GM18517 (cell line): ENCODE measurements at regions not wholly inside any gene's neighbourhood (a gene's known extent, or its start where the extent isn't known, plus 50 kb on each side); places are given as distances from the start of the nearest gene placed in this dataset.

Source experiments
- ATAC-seq: cut with Tn5 transposase; IDR thresholded peaks from one replicate; pipeline ENCODE4 v1.9.1; 2021; ENCODE audit warnings: mild to moderate bottlenecking, moderate library complexity; ENCODE audit not compliant: unreplicated experiment

DNA sequence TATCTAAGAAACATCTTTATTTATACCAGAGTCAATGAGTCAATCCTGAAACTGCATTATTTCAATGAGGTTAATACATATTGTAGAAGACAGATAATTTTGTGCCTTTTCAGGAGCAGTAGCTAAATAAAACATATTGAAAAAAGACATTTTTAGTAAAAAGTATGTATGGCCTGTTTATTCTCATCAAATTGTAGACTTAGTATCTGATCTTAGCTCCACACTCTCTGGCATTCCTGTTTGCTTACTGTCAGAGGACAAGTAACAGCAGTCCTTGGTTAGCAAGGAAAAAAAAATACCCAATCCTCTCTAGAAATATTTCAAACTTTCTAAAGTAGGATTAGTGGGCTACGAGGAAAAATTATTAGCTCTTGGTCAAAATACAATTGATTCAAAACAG is 50.5 kb upstream of the GUCY1A1 start:
- no peak for ATAC-seq

DNA sequence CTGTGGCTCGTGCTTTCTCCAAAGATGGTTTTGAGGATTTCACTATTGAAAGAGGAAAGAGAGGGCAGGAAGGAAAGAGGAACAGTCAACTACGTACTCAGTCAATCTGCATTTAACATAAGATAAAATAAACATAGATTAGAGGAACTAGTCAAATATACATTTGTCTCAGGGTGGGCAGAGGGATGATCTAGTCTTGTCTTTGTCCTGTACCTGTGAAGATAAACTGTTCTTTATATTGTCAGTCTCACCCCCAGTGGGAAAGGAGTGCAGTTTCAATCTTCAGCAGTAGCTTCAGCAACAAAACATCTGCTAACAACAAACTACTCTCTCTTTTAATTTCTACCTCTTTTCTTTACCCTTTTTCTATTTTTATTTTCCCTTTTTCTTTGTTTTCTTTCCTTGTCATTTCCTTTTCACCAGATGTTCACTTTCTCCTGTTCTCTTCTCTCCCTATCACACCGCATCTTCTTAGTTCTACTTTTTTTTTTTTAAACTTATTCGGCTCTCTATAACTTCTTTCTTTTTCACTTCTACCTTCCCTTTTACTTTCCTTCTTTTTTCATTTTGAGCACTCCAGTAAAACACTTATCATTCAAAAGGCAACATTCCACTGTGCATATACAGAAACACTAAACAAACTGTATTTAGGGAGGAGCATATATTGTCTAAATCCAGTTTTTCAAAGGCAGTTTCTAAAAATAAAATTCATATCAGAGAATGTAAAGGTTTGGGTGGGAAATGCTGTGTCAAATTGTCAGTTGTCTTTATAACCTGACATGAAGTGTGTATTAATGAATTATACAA is 51.4 kb upstream of the GUCY1A1 start:
- peak; percentile 76 for ATAC-seq

DNA sequence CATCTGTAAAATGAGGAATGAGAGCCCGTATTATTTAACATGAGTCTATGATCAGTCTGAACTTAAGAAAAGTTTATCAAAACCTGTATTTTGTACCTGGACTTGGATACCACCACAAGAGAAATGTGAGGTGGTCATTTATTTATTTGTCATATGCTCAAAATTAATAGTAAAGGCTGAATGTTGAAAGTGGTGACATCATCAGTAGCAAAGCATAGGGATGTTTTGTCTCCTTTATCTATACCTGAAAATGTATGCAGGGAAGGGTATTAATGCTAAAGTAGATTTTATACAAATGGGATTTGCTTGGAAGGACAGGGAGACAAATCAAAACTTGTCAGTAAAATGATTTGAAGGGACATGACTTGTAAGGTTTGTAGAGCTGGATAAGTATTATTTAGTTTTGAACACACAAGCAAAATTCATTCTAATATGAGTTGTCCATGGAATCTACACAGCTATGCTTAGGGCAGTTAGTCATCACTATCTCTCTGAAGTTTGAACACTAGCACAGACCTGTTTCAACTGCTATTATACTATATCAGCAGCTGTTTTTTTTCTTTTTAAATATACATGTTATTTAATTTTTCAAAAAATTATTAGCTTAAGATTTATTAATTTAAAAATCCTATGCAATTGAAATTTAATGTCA is 52.4 kb upstream of the GUCY1A1 start:
- no peak for ATAC-seq

DNA sequence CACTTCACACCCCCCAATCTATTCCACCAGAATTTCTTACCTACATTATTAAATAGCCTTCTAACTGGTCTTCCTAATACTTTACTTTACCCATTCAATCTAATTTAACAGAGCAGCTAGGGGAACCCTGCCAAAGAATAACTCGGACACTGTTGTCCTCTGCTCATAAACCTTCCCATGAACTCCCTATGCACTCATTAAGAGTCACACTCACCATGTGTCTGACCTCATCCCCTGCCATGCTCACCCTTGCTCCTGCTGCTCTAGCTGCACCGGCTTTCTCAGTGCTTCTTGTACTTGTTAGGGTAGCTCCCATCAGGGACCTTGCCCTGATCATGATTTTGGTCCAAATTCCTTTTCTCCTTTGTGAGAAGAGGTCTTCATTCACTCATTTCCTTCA is 54.6 kb upstream of the GUCY1A1 start:
- no peak for ATAC-seq

DNA sequence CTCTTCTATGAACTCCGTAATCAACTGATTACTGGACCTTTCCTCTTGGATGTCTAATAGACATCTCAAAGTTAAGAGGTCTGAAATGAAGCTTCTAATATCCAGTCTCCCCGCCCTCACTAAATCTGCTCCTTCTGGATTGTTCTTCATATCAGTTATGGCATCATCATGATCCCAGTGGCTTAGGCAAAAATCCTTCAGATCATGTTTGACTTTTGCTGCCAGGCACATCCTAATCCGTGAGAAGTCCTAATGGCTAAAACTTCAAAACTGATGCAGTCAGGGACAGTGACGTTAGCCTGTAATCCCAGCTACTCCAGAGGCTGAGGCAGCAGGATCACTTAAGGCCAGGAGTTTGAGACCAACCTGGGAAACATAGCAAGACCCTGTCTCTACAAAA is 55.1 kb upstream of the GUCY1A1 start:
- ATAC-seq, result no peak

DNA sequence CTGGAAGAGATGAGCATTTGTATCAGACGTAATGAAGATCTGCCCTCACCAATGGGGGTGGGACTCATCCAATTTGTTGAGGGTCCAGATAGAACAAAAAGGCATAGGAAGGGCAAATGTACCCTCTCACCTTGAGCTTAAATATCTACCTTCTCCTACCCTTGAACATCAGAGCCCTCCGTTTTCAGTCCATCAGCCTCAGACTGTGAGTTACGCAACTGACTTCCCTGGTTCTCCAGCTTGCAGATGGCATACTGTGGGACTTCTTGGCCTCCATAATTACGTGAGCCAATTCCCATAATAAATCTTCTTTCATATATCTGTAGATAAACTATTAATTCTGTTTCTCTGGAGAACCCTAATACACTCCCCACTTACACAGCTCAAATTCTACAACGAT is 56.5 kb upstream of the GUCY1A1 start:
- no peak for ATAC-seq

DNA sequence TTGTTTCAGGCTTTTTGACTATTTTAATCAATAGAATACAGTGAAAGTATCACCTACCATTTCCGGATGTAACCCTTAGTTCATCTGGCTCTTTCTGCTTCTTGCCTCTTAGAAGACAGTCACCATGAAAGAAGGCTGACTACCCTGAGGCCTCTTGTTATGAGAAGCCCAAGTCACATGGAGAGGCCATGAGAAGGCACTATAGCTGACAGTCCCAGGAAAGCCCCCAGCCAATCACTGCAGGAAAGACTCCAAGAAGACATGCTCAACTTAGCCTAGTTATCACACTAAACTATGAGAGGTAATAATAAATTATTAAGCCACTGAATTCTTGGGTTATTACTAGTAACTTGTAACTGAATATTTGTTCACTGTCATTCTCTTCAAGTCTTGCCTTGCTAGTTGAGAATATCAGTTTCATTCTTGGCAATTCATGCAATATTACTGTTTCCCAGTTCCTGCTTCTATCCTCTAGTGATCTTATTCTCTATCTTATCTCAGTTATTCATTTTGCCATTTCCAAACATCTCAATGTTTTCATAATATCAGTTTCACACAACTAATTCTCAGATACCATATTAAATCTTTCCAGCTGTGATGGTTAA is 57.1 kb upstream of the GUCY1A1 start:
- peak; percentile 62 for ATAC-seq

DNA sequence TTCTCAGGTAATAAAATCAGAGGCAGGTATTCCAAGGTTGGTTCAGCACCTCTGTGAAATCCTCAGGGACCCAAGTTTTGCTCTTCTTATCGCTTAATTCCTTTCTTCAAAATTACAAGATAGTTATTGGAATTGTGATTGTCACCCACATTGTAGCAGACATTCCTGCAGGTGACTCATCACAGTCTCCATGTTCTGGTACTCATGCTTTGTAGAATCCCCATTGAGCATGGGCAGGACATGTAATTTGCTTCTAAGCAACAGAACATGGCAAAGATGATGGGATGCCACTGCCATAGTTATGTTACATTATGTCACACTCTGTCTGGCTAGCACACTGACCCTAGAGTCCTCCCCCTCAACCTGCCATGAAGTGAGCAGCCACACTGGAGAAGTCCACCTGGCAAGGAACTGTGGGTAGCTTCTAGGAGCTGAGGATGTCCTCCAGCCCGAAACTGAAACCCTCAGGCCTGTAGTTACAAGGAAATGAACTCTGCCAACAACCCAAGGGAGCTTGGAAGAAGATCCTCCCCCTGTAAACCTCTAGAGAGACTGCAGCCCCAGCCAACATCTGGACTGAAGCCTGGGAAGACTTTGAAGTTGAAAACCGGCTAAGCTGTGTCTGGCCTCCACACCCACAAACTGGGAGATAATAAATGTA is 58.3 kb upstream of the GUCY1A1 start:
- ATAC-seq, result no peak

DNA sequence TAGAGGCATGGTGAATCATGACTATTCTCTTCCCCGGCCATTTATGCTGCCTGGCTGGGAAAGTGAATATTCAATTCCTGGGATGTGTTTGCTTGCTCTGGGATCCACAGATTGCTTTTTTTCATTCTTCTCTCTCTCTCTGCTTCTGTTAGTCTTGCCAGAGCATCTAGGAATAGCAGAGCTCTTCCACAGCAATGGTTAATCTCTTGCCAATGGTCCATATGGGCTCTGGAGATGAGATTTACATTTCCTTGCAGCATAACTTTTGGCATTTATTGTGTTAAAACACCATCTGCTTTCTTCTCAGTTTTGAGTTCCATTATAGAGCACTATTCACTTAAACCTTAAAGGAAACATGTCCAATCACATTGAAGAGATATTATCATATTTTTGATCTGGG is 59.2 kb upstream of the GUCY1A1 start:
- no peak for ATAC-seq

DNA sequence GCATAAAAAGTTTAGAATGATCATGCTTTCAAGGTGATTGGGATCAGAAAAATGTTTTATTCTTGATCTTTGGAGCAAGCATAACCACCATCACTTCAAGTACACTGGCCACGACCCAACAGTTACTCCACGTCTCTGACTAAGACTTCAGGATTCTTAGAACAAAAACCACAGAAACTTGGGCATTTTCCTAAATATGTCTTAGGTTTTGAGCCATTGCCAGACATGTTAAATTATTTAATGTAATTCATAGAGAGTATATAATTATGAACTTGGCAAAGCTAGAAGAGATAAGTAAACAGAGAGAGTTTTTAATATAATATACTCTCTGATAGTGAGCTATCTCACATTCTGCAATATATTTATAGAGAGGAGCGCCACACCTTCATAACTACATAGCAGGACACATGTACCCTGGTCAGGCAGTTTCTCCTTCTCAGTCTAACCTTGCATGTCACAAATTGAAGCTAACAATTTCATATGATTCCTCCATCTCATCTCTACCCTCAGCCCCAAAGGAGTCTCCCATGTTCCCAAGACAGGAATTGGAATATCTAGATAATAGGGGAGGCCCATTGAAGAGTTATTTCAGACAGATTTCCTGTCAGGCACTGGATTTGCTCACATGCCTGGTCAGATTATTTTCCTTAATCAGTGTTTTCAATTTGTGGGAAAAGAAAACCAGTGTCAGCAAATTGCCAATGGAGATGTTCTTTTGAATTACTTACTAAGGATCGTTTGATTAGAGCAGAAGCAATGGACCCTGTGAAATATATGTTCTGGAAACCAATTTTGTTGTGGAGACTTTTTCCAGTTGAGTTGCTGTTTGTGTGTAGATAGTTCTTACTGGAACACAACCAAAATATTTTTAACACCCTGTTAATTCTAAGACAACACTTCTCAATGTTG is 61.7 kb upstream of the GUCY1A1 start:
- ATAC-seq, result no peak

DNA sequence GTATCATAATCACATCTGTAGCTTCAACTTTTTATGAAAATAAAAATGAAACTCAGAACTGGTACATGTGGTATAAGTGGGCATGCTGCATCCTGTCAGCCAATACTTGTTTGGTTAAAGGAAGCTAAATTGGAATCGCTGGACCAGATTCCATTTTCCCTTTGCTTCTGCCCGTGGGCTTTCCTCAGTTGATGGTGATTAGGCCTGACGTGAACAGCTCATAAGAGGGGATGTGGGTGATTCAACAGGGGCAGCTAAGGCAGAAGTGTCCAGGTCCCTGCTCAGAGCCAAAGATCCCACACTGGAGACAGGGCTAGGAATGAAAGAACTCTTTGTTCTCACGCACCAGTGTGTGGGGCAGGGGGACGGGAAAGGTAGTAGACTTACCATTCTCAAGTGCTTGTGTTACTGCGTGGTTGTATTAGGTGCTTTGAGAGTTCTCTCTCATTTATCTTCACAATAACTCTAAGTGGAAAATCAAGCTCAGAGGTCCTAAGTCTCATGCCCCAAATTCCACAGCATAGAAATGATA is 63.2 kb upstream of the GUCY1A1 start:
- no peak for ATAC-seq

DNA sequence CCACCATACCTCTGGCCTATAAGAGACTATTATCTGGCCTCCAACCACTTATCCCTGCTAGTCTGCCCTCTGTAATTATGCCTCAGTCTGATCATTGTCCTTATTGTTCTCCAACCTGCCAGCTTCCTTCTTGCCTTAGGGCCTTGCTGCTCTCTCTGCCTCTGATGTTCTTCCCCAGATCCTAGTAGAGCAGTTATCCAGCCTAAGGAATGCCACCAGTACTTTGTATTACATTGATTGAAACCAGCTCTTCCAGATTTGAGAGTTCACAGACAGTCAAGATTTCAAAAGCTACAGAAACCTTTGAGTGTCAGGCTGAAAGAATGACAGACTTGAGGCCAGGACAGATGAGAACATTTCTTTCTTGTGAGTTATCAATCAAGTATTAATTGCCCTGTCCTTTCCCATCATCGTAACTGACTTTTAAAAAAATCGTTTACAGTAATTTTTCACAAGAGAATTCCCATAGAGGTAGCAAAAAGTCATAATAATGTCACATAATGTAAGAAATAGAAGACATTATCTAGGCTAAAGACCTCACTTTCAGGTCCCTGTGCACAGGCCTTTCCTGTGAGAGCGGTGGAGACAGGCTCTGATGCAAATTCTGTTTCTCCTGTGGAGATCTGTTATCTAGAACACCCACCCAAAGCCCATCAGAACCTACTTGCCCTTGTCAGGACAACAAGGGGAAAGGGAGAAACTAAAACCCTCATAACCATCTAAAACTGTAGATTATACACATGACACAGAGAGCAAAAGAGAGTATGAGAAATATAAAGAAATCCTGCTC is 64.1 kb upstream of the GUCY1A1 start:
- no peak for ATAC-seq

DNA sequence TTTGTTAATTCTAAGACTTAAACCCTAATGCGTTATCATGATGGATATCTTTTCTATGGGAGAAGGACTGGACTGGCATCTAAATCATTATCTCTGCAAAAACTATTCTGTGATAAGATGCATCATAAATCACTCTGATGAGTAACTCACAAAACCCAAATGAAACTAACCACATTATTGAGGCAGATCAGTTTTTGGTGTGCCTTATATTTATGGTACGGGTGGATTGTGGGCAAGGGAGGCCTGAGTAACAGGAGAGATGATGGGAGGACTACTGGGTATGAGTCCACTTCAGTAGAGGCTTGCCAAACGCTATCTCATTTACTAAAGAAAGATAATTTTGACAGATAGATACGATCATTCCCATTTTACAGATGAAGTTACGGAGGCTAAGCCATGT is 66.4 kb upstream of the GUCY1A1 start:
- no peak for ATAC-seq

DNA sequence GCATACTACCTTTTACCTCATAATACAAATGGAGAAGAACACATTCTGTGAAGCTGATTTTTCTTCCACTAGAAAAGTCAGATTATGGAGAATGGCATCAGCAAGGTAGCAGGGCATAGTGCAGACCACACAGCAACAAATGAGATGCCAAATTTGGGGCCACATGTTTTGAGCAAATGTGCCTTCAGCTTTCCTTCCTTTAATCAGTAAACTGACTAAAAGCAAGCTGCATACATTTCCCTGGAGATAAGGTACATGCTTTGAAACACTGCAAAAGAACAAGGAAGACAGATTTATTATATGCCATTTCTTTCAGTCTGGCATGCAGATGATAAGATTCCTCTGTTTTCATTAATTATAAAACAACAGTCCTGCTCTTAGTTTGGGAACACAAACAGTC is 67.1 kb upstream of the GUCY1A1 start:
- ATAC-seq, result no peak

DNA sequence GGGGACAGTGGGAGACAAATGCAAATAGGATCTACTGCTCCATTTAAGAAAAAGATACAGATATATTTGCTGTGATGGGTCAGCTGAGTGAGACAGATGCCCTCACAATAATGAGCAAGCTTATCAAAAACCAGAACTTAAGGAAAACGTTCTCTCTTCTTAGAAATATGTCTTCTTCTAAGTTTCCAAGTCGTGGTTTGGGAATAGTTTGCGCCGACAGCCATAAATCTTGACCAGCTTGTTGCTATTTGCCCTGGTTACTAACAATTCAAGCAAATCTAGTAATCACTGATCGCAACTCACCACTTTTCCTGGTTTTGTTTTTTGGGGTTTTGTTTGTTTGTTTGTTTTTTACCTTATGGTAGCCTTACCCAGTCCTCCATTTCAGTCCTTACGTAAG is 67.6 kb upstream of the GUCY1A1 start:
- no peak for ATAC-seq

DNA sequence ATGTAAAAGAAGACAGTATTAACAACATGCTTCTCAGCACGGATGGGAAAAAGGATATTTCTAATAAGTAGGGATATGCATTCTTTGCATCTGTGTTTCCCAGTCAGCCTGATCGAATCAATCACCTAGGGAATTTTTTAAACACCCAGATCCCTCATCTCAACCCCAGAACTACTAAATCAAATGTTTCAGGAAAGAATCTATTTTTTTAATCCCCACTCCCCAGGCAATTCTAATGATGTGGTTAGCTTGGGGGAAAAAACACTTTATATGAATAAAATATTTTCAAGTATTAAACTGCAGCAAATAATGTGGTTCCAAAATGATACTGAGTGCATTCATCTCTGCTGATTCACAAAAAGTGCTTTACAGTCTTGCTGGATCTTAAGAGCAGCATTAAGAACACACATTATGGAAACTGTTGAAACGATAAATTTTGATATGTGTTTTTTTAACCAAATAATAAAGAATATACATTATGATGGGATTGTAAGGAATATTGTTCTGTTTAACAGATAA is 68.7 kb upstream of the GUCY1A1 start:
- ATAC-seq, result no peak

DNA sequence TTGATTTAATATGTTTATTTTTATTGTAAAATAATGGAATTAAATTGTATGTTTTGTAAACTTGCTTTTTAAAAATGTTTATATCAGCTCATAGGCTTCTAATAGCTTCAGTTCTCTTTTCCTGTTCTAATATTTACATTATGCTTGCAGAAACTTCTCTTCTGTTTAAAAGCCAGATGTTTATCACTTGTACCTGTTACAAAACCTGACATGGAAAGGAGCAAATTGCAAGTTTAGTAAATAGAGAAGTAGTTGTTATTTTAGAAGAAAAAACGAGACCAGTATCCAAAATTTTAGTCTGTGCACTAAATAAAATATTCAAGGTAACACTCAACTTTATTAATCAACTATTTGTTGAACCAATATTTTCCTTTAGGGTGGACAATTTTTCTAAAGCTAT is 69.4 kb upstream of the GUCY1A1 start:
- no peak for ATAC-seq

DNA sequence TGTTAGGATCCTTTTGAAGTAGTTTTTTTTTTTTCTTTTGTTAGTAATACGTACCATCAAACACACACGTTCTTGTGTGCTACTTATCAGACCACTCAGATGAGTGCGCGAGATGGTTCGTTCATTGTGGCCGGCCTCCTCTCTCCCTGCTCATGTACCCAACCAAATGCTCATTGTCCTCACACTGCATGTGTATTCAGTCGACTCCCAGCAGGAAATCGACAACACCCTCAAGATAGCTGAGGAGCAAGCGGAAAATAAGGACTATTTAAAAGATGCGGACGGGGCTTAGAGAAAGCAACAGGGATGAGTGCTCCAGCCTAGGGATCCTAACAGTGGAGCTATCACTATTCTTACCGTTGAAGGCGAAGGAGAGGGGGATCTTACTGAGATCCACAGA is 72.9 kb upstream of the GUCY1A1 start:
- ATAC-seq, result no peak

DNA sequence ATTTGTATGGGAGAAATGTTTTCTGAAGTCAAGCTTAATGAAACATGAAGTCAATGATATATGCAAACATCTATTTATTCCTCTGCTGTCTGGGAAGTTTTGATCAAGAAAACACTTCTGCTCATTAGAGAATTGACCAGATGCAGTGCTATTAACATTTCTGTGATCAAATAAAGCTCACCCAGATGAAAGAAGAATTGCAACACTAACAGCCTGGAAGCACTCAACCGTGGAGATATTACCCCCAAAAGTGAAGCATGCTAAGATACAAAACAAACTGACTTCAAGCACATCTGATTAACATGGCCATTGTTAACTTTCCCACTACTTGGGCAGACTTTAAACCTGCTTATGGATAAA is 73.7 kb upstream of the GUCY1A1 start:
- no peak for ATAC-seq
